HG03520 (cell line): ENCODE measurements at regions not wholly inside any gene's neighbourhood (a gene's known extent, or its start where the extent isn't known, plus 50 kb on each side); places are given as distances from the start of the nearest gene placed in this dataset.
"Not testable (repeated sequence)": the region's sequence is repeated elsewhere in the genome, so short reads cannot be mapped to it uniquely, and the experiment has no call there.

Experiments
- ATAC-seq: cut with Tn5 transposase; IDR thresholded peaks from one replicate; pipeline ENCODE4 v1.9.1; 2021; ENCODE audit warnings: mild to moderate bottlenecking, moderate library complexity; ENCODE audit not compliant: unreplicated experiment

- no peak for ATAC-seq
These were observed 483.7 kb downstream of the USP25 start for GRCh38 chr21:16213518-16213917.

GRCh38 chr21:16215193-16215592 lies 485.4 kb downstream of the USP25 start:
- no peak for ATAC-seq

GRCh38 chr21:16215663-16216183 lies 485.9 kb downstream of the USP25 start:
- ATAC-seq = no peak

GRCh38 chr21:16216288-16216962 lies 486.6 kb downstream of the USP25 start:
- ATAC-seq = no peak

GRCh38 chr21:16218682-16219343 lies 489.0 kb downstream of the USP25 start:
- ATAC-seq = no peak

GRCh38 chr21:16224756-16225155 lies 495.0 kb downstream of the USP25 start:
- not testable (repeated sequence) for ATAC-seq

- ATAC-seq = no peak
These were observed 510.0 kb downstream of the USP25 start for GRCh38 chr21:16239659-16240265.

- ATAC-seq = no peak
These were observed 511.2 kb downstream of the USP25 start for GRCh38 chr21:16241016-16241415.

- no peak for ATAC-seq
These were observed 511.7 kb downstream of the USP25 start for GRCh38 chr21:16241479-16241963.

- no peak for ATAC-seq
These were observed 513.6 kb downstream of the USP25 start for GRCh38 chr21:16243396-16243795.

GRCh38 chr21:16248705-16249104 lies 518.9 kb downstream of the USP25 start:
- ATAC-seq = no peak

- ATAC-seq = no peak
These were observed 520.5 kb downstream of the USP25 start for GRCh38 chr21:16250273-16250672.

- ATAC-seq = no peak
These were observed 529.2 kb downstream of the USP25 start for GRCh38 chr21:16258844-16259611.

GRCh38 chr21:16262091-16262490 lies 532.3 kb downstream of the USP25 start:
- no peak for ATAC-seq

GRCh38 chr21:16264319-16264718 lies 534.5 kb downstream of the USP25 start:
- ATAC-seq = no peak

GRCh38 chr21:16269476-16269875 lies 539.7 kb downstream of the USP25 start:
- ATAC-seq = no peak

GRCh38 chr21:16279731-16280581 lies 550.2 kb downstream of the USP25 start:
- ATAC-seq = no peak

- ATAC-seq = no peak
These were observed 550.9 kb downstream of the USP25 start for GRCh38 chr21:16280686-16281091.

GRCh38 chr21:16283516-16283915 lies 553.7 kb downstream of the USP25 start:
- no peak for ATAC-seq

GRCh38 chr21:16285605-16286126 lies 555.9 kb downstream of the USP25 start:
- no peak for ATAC-seq
